ENCODE measurements at regions not wholly inside any gene's neighbourhood (a gene's known extent, or its start where the extent isn't known, plus 50 kb on each side); places are given as distances from the start of the nearest gene placed in this dataset.

DNA sequence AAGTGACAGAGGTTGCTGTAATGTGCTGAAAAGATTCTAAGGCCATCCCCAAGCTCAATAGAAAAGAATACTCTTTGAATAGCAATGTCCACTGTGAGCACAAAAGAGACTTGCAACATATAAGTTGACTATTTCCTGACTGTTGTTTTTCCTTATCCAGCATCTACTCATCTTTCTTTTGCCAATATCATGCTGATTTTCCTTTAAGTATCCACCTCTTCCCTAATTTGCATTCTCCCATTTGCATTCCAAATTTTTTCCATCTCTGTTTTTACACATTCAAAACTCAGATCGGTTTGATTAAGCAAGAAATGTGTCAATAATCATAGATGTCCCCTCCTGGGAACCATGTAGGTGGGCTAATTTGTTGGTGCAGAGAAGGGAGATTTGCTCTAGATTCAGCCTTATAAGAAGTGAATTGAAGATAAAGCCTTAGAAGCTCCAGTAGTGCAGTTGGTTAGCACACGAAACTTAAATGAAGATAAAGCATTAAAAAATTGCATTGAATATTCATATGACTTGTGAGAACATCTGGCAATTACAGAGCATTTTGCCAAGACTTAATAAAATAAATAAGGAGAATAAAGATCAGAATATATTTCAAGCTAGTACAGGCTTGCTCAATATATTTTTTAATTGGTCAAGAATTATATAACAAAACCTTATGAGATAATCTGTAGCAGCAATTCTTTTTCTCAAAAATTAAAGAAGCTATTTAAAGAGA, 267.6 kb downstream of the TMEM167A start:
- no peak overlapping the region for H3K4me3 ChIP-seq (ENCODE audit: low read depth, low read length)
- no peak overlapping the region for H2AFZ ChIP-seq (ENCODE audit: low read length, unreplicated experiment)
- no peaks in the 10 kb centered on the region for H3K79me2 ChIP-seq (ENCODE audit: control insufficient read depth, insufficient read depth, low read length, unreplicated experiment)
- H3K36me3 ChIP-seq (ENCODE audit: insufficient read depth, low read length) = no peaks in the 10 kb centered on the region
- no peaks in the 10 kb centered on the region for H3K27me3 ChIP-seq (ENCODE audit: insufficient read depth, low read length)
- no peak overlapping the region for H3K27ac ChIP-seq (ENCODE audit: low read depth, low read length)
- H3K4me1 ChIP-seq (ENCODE audit: control insufficient read depth, insufficient read depth, low read length, unreplicated experiment) = no peaks in the 10 kb centered on the region

DNA sequence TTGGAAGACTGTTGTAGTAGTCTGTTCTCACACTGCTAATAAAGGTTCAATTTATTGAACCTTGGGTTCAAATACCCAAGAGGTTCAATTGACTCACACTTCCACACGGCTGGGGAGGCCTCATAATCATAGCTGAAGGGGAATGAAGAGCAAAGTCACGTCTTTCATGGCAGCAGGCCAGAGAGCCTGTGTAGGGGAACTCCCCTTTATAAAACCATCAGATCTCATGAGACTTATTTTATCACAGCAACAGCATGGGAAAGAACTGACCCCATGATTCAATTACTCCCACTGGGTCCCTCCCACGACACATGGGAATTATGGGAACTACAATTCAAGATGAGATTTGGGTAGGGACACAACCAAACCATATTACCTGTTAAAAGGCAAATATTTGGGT, 268.2 kb downstream of the TMEM167A start:
- Histone ChIP-seq H3K4me1 (ENCODE audit: control insufficient read depth, insufficient read depth, low read length, unreplicated experiment) (no peaks in the 10 kb centered on the region), H3K27me3 (ENCODE audit: insufficient read depth, low read length) (no peaks in the 10 kb centered on the region), H3K27ac (ENCODE audit: low read depth, low read length) (no peak overlapping the region), H3K36me3 (ENCODE audit: insufficient read depth, low read length) (no peaks in the 10 kb centered on the region), H2AFZ (ENCODE audit: low read length, unreplicated experiment) (no peak overlapping the region), H3K4me3 (ENCODE audit: low read depth, low read length) (no peak overlapping the region), H3K79me2 (ENCODE audit: control insufficient read depth, insufficient read depth, low read length, unreplicated experiment) (no peaks in the 10 kb centered on the region)

DNA sequence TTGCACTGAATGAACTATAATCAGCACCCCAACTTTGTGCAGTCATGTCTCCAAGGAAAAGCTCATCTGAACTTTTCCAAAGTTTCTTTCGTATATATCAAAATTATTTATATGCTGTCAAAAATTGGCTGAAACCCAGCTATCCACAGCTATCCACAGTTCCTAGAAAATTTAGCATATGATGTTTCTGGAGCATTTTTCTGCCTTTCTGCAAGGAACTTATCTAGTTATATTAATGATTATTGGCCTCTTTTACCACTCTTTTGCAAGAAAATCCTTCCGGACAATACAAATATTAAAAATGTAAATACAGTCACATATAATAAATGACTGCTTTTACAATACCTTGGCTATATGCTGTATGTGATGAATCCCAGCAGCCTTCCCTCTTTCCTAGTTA, 270.2 kb downstream of the TMEM167A start:
- Histone ChIP-seq H2AFZ (ENCODE audit: low read length, unreplicated experiment) (no peak overlapping the region), H3K36me3 (ENCODE audit: insufficient read depth, low read length) (no peaks in the 10 kb centered on the region), H3K79me2 (ENCODE audit: control insufficient read depth, insufficient read depth, low read length, unreplicated experiment) (no peaks in the 10 kb centered on the region), H3K27me3 (ENCODE audit: insufficient read depth, low read length) (no peaks in the 10 kb centered on the region), H3K4me3 (ENCODE audit: low read depth, low read length) (no peak overlapping the region), H3K4me1 (ENCODE audit: control insufficient read depth, insufficient read depth, low read length, unreplicated experiment) (no peaks in the 10 kb centered on the region), H3K27ac (ENCODE audit: low read depth, low read length) (no peak overlapping the region)

DNA sequence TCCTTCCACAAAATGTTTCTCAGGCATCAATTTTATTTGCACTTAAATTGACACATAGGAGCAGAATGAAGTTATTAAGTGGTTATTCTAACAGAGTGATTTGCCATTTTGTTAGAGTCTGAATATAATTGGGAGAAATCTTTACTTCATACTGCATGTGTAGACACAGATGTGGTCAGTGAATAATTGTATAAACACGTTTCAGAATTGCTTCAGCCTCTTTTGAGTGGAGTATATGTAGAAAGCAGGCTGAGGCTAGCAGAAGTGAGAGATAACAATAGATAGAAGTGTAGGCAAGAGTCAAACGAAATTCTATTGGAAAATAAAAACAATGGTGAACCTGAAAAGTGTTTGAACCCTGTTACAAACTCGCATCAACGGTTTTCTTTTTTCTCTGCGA, 270.7 kb downstream of the TMEM167A start:
- no peaks in the 10 kb centered on the region for H3K79me2 ChIP-seq (ENCODE audit: control insufficient read depth, insufficient read depth, low read length, unreplicated experiment)
- H3K27me3 ChIP-seq (ENCODE audit: insufficient read depth, low read length) = no peaks in the 10 kb centered on the region
- H3K4me1 ChIP-seq (ENCODE audit: control insufficient read depth, insufficient read depth, low read length, unreplicated experiment) = no peaks in the 10 kb centered on the region
- H3K27ac ChIP-seq (ENCODE audit: low read depth, low read length) = no peak overlapping the region
- H3K4me3 ChIP-seq (ENCODE audit: low read depth, low read length) = no peak overlapping the region
- no peak overlapping the region for H2AFZ ChIP-seq (ENCODE audit: low read length, unreplicated experiment)
- no peaks in the 10 kb centered on the region for H3K36me3 ChIP-seq (ENCODE audit: insufficient read depth, low read length)

DNA sequence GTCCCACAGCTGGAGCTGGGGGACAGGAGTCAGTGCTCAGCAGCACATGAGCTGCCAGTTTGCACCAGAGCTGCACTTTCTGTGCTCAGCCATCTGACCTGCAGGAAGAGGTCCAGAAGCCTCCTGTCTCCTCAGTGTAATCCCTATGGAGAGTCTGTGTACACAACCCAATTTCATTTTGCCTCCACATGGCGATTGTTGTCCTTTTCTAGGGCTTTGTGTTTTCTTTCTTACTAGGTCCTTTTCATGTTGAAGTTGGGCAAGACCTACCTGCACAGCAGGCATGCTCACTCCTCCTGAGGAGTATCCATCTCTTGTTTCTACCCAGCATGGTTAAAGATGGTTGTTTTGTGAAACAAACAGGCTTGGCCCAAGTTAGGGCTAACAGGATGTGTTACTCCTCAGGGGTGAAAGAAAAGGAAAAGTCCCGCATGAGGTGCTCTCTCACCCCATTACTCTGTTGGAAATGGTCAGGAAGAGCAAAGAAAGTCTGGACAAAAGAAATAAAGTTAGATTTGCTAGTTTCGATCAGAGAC, 273.0 kb downstream of the TMEM167A start:
- Histone ChIP-seq H3K36me3 (ENCODE audit: insufficient read depth, low read length) (no peaks in the 10 kb centered on the region), H3K27ac (ENCODE audit: low read depth, low read length) (no peak overlapping the region), H2AFZ (ENCODE audit: low read length, unreplicated experiment) (no peak overlapping the region), H3K79me2 (ENCODE audit: control insufficient read depth, insufficient read depth, low read length, unreplicated experiment) (no peaks in the 10 kb centered on the region), H3K4me3 (ENCODE audit: low read depth, low read length) (no peak overlapping the region), H3K4me1 (ENCODE audit: control insufficient read depth, insufficient read depth, low read length, unreplicated experiment) (no peaks in the 10 kb centered on the region), H3K27me3 (ENCODE audit: insufficient read depth, low read length) (no peaks in the 10 kb centered on the region)

DNA sequence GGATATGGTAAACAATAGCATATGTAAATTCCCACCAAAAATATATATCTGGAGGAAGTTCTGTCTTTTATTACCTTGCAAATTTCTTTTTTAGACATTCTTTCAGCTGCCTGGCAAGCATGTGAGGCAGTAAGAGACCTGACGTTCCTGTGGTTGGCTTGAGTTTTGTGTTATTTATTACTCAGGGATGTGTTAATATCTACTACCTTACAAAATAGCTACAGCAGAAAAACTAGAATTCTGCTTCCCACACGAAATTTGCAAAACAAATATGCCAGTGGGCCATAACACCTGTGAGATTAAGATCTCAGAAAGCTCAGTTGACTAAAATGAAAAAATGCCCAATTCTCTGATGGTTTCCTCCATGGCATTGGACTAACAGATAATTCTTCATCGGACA, 274.2 kb downstream of the TMEM167A start:
- Histone ChIP-seq H2AFZ (ENCODE audit: low read length, unreplicated experiment) (no peak overlapping the region), H3K4me1 (ENCODE audit: control insufficient read depth, insufficient read depth, low read length, unreplicated experiment) (no peaks in the 10 kb centered on the region), H3K4me3 (ENCODE audit: low read depth, low read length) (no peak overlapping the region), H3K36me3 (ENCODE audit: insufficient read depth, low read length) (no peaks in the 10 kb centered on the region), H3K79me2 (ENCODE audit: control insufficient read depth, insufficient read depth, low read length, unreplicated experiment) (no peaks in the 10 kb centered on the region), H3K27ac (ENCODE audit: low read depth, low read length) (no peak overlapping the region), H3K27me3 (ENCODE audit: insufficient read depth, low read length) (no peaks in the 10 kb centered on the region)

DNA sequence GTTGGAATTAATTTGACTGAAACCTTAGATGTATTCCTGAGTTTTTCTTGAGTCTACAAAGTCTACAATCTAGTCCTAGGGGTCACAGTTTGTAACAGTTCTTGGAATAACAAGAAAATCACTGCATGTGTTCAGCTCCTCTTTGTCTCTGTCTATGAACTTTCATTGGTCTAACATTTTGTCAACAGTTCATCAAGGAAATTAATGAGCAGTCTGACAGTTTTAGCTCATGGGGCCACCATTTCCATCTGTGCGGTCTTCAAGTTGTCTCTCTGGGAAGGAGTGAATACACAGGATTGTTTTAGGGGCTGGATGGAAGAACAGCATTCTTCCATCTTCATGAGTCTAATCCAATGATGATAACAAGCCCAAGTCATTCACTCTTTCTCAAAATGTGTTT, 276.4 kb downstream of the TMEM167A start:
- no peaks in the 10 kb centered on the region for H3K4me1 ChIP-seq (ENCODE audit: control insufficient read depth, insufficient read depth, low read length, unreplicated experiment)
- no peaks in the 10 kb centered on the region for H3K27me3 ChIP-seq (ENCODE audit: insufficient read depth, low read length)
- no peak overlapping the region for H3K4me3 ChIP-seq (ENCODE audit: low read depth, low read length)
- no peak overlapping the region for H3K27ac ChIP-seq (ENCODE audit: low read depth, low read length)
- no peaks in the 10 kb centered on the region for H3K36me3 ChIP-seq (ENCODE audit: insufficient read depth, low read length)
- no peaks in the 10 kb centered on the region for H3K79me2 ChIP-seq (ENCODE audit: control insufficient read depth, insufficient read depth, low read length, unreplicated experiment)
- H2AFZ ChIP-seq (ENCODE audit: low read length, unreplicated experiment) = no peak overlapping the region

DNA sequence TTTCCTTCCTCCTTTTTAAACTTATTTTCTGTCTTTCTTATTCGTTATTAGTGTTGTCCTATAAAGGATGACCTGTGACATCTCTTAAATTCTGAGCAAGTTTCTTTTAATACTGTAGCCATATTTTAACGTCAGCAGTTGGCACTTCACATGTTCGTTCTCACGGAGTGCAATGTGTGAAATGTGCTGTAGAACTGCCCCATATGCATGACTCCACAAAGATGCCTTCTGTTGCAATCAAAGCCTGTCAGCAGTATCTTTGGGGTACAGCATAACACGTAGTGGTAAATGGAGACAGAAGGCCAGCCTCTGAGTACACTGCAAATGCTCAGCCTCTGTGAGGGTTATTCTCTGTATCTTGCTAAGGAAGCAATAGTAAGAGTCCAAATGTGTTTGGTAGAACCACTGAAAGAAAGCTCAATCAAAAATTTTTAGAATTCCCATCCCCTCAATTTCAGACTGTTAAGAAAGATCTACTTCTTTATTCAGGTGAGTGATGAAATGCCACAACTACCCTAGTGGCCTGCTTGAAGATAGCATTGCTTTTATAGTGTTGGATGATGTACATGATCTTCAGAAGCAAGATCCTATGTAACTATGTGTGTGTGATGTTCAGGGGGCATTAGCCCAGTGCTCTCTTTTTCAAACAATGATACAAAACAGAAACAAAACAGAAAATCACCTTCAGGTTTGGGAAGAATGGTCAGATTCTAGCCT, 277.7 kb downstream of the TMEM167A start:
- no peaks in the 10 kb centered on the region for H3K36me3 ChIP-seq (ENCODE audit: insufficient read depth, low read length)
- H2AFZ ChIP-seq (ENCODE audit: low read length, unreplicated experiment) = no peak overlapping the region
- no peak overlapping the region for H3K27ac ChIP-seq (ENCODE audit: low read depth, low read length)
- H3K4me3 ChIP-seq (ENCODE audit: low read depth, low read length) = no peak overlapping the region
- no peaks in the 10 kb centered on the region for H3K79me2 ChIP-seq (ENCODE audit: control insufficient read depth, insufficient read depth, low read length, unreplicated experiment)
- no peaks in the 10 kb centered on the region for H3K27me3 ChIP-seq (ENCODE audit: insufficient read depth, low read length)
- no peaks in the 10 kb centered on the region for H3K4me1 ChIP-seq (ENCODE audit: control insufficient read depth, insufficient read depth, low read length, unreplicated experiment)

DNA sequence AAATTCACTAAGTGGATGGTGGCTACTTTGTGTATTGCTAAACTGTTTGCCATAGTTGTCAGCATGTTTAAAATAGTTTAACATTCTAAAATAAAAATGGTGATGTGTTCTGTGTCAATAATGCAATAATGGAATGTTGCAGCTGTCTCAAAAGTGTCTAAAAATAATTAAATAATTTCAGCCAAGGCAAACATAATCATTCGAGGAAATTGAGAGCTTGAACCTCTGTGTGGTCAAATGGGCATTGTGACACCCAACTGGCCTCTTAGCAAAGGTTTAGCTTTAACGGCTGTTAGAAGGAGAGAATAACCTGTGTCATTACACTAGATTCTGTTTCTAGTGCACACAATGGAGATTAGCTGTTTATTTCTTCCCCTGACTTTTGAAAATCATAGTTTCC, 278.5 kb downstream of the TMEM167A start:
- no peaks in the 10 kb centered on the region for H3K79me2 ChIP-seq (ENCODE audit: control insufficient read depth, insufficient read depth, low read length, unreplicated experiment)
- H3K27ac ChIP-seq (ENCODE audit: low read depth, low read length) = no peak overlapping the region
- H2AFZ ChIP-seq (ENCODE audit: low read length, unreplicated experiment) = no peak overlapping the region
- H3K27me3 ChIP-seq (ENCODE audit: insufficient read depth, low read length) = no peaks in the 10 kb centered on the region
- H3K4me3 ChIP-seq (ENCODE audit: low read depth, low read length) = no peak overlapping the region
- H3K36me3 ChIP-seq (ENCODE audit: insufficient read depth, low read length) = no peaks in the 10 kb centered on the region
- no peaks in the 10 kb centered on the region for H3K4me1 ChIP-seq (ENCODE audit: control insufficient read depth, insufficient read depth, low read length, unreplicated experiment)

DNA sequence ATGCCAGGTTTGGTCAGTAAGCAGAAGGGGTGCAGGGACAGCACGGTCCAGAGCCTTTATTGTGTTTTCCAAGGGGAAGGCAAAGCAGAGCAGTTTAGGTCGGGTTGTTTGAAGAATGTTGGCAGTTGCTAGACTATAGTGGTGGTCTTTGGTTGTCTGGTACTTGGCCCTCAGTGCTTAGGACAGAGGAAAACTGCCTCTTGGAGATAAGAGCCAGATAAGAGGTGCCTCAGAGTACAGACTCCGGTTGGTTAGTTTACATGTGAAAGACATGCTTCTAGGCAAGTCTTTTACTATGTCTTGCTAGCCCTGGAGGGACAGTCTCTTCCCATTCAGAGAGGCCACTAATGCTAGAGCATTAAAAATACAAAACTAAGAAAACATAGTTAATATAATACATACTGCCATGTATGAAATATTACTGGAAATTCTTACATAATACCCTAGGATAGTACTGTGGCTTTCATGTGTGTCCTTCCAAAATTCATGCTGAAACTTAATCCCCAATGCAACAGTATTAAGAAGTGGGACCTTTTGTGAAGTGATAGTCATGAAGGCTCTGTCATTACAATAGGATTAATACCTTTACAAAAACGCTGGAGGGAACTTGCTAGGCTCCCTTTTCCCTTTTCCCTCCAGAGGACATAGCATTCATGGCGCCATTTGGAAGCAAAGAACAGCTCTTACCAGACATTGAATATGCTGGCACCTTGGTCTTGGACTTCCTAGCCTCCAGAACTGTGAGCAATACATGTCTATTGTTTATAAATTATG, 280.4 kb downstream of the TMEM167A start:
- H3K27ac ChIP-seq (ENCODE audit: low read depth, low read length) = no peak overlapping the region
- H2AFZ ChIP-seq (ENCODE audit: low read length, unreplicated experiment) = no peak overlapping the region
- H3K4me1 ChIP-seq (ENCODE audit: control insufficient read depth, insufficient read depth, low read length, unreplicated experiment) = no peaks in the 10 kb centered on the region
- H3K4me3 ChIP-seq (ENCODE audit: low read depth, low read length) = no peak overlapping the region
- no peaks in the 10 kb centered on the region for H3K36me3 ChIP-seq (ENCODE audit: insufficient read depth, low read length)
- no peaks in the 10 kb centered on the region for H3K27me3 ChIP-seq (ENCODE audit: insufficient read depth, low read length)
- H3K79me2 ChIP-seq (ENCODE audit: control insufficient read depth, insufficient read depth, low read length, unreplicated experiment) = no peaks in the 10 kb centered on the region

Measured in ACC112 (cell line).